ENCODE measurements at regions not wholly inside any gene's neighbourhood (a gene's known extent, or its start where the extent isn't known, plus 50 kb on each side); places are given as distances from the start of the nearest gene placed in this dataset.

GRCh38 chr3:35946854-35947515 lies 307.7 kb downstream of the ARPP21 start:
- DNase-seq (ENCODE audit: low read depth) = no peak

DNA sequence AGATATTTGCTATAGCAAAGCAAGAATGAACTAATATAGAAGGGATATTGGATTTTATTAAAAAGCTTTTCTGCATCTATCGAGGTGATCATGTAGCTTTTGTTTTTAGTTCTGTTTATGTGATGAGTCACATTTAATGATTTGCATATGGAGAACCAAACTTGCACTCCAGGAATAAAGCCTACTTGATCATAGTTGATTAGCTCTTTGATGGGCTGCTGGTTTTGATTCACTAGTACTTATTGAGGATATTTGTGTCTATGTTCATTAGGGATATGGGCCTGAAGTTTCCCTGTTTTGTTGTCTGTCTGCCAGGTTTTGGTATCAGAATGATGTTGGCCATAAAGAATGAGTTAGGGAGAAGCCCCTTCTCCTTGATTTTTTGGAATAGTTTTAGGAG lies 310.7 kb downstream of the ARPP21 start:
- no peak for DNase-seq (ENCODE audit: low read depth)

GRCh38 chr3:35954413-35954812 lies 315.1 kb downstream of the ARPP21 start:
- DNase-seq (ENCODE audit: low read depth) = no peak

DNA sequence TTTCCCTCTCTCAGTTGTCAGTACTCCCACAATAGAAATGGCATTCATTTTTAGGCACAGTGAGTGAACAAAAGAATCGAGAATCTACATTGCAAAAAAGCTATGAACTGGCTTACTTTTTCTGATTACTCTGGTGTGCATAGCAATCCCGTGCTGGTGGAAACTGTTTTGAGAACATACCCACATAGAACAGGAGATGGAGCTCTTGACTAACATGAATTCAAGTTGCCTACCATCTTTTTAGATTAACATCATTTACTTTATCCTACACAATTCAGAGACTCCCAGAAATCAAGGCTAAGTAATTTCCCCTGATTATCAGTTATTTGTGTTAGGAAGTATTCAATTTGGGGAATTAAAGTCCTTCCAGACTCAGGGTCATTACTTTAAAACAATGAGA lies 326.6 kb downstream of the ARPP21 start:
- no peak for DNase-seq (ENCODE audit: low read depth)

DNA sequence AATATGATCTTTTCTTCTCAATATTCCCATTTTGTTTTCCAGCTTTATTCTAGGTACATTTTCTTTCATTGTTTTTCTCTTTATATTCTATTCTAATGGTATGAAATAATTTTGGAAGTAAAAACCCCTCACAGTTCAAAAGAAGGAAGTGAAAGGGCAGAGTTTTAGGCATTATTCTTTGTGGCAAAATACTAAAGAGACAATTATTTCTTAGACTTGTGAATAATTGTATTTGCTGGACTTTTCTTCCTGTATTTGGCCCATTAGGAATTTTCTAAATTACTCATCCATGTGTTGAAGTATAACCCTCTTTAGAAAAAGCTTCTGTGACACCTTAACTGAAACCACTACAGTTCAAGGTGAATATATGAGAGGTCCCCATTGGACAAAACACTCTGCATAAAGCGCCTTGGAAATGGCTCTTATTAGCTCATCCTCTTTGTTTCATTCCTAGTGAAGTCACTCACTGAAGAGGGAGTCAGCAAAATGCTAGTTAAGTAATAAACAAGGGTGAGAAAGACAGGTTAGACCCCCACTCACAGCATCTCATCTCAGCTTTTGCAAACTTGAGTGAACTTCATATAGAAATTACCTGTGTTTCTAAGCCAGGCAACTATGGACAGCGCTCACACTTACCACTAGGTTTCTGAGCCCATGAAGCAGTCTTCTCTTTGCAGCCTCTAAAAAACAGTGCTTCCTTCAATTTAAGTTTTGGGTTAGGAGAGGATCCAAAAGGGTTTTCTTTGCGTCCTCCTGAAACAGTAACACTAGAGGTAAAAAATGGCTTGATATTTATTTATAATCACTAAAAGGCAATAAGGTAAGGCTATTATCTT lies 327.5 kb downstream of the ARPP21 start:
- no peak for DNase-seq (ENCODE audit: low read depth)

DNA sequence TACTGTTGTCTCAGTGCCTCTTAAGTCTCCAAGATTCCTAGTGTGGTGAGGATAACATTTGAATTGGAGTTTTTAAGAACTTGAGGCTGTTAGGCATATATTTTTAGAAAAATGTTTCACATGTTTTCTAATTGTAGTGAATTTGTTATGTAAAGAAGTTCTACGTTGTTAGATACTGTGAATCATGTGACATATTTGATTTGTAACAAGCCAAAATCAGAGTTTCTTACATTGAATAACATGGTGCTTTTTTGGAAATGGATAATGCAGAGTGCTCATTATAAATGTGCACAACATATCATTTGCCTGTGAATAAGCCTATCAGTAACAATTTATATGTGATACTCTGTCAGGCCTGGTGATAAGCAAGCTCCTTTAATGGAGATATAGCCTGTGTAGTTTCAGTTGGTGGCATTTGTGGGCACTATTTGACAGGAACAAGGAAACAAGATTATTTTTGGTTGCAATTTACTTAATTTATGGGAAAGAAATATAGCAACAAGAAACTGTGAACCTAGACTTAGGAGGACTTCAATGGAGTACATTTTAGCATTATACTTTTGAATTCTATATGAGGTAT lies 328.8 kb downstream of the ARPP21 start:
- DNase-seq (ENCODE audit: low read depth) = no peak

- DNase-seq (ENCODE audit: low read depth) = no peak
Measured at GRCh38 chr3:35969406-35969805, 330.1 kb downstream of the ARPP21 start.

DNA sequence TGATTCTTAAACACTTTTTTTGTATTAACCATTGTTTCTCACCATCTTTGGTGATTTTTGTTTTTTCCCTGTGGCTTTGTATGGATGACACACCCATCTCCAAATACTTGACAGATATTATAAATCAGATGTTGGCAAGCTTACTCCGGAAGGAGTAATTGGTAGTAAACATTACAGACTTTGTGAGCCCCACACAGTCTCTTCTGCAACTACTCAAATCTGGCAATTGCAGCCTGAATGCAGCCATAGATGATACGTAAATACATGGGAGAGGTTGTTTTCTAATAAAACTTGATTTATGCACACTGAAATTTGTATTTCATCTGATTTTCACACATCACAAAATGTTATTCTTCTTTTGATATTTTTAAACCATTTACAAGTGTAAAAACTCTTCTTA lies 331.5 kb downstream of the ARPP21 start:
- no peak for DNase-seq (ENCODE audit: low read depth)

DNA sequence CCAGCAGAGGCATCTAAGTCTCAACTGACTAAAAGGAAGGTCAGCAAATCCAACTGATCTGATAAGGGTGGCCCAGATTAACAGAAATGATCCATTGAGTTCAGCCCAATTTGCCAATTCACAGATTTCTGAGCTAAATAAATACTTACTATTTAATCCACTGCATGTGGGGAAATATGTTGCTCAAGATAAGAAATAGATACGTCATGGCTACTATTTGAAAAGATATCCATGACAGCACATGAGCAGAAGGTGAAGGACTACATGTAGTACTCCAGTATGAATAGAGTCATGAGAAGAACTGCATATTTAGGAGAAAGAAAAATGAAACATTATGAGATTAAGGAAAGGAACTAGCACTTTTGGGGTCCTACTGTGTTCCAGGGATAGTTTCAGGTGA lies 332.4 kb downstream of the ARPP21 start:
- no peak for DNase-seq (ENCODE audit: low read depth)

- no peak for DNase-seq (ENCODE audit: low read depth)
Measured at GRCh38 chr3:35974872-35975271, 335.5 kb downstream of the ARPP21 start.

GRCh38 chr3:35986161-35986560 lies 346.8 kb downstream of the ARPP21 start:
- no peak for DNase-seq (ENCODE audit: low read depth)

GRCh38 chr3:35987386-35987785 lies 348.1 kb downstream of the ARPP21 start:
- no peak for DNase-seq (ENCODE audit: low read depth)

GRCh38 chr3:35992041-35992440 lies 352.7 kb downstream of the ARPP21 start:
- DNase-seq (ENCODE audit: low read depth) = no peak

DNA sequence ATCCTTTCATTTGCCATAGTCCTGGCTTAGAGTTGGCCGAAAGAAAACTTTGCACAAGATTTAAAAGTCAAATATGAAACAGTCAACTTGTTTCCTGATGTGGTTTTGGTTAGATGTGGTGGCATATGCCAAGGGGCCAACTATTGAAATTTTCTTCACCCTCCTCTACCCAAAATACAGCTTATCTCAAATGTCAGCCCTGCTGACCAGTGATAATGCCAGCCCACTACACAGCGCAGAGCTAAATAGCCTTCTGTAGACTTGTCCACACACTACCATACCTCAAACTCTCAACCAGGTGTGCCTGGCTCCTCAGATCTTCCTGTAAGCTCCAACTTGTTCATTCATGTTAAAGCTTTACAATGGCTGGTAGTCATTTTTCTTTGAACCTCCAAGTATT lies 368.5 kb upstream of the STAC start:
- no peak for DNase-seq (ENCODE audit: low read depth)

DNA sequence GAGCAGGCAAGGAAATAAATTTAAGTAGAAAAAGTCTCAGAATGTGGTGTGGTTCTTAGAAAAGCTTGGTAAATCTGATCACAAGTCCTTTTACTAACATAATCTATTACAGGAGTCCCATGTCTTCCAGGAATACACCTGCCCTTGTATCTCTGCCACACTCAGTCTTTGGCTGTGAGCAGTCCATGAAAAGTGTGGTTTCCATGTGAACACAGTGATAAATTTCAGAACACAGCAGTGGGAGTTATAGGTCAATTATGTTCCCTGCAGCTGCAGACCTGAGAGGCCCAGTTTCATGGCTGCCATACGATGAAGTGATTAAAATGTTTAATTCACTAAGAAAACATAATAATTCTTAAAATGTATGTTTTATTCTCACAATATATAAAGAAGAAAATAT lies 366.9 kb upstream of the STAC start:
- no peak for DNase-seq (ENCODE audit: low read depth)

DNA sequence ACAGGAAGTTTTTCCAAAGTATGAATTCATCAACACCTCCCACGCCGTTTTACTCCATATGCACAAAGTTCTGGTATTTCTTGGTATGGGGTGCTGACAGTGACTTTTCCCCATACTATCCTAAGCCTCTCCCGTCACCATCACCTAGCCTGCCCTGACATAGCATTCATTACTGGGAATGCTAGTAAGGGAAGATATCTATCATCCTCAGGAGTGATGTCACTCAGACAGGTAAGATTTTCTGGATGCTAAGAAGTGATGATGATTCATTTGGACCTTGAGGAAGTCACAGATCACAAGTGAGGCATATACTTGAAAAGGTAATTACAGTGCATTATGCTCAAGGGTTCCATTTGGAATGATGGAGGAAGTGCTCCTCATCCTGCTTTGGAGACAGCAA lies 355.1 kb upstream of the STAC start:
- DNase-seq (ENCODE audit: low read depth) = no peak

- DNase-seq (ENCODE audit: low read depth) = no peak
Measured at GRCh38 chr3:36032180-36033047, 347.9 kb upstream of the STAC start.

- no peak for DNase-seq (ENCODE audit: low read depth)
Measured at GRCh38 chr3:36058404-36059030, 321.8 kb upstream of the STAC start.

GRCh38 chr3:36060950-36061349 lies 319.4 kb upstream of the STAC start:
- DNase-seq (ENCODE audit: low read depth) = no peak

DNA sequence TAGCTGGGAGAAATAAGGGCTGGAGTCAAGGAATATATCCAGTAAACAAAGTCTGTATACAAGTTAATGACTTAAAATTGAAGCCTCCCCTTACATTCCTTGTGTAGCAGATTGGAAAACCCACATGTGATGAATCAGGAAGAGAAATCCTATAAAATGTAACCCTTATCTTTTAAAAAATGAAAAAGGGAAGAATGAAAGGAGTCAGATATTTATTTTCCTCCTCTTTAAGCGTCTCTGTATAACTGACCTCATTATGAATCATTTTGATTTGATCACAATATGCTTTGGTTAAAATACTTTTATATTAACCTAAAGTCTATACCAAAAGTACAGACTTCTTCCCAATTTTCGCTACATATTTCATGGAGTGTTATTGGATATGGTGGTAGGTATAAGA lies 316.3 kb upstream of the STAC start:
- no peak for DNase-seq (ENCODE audit: low read depth)

DNA sequence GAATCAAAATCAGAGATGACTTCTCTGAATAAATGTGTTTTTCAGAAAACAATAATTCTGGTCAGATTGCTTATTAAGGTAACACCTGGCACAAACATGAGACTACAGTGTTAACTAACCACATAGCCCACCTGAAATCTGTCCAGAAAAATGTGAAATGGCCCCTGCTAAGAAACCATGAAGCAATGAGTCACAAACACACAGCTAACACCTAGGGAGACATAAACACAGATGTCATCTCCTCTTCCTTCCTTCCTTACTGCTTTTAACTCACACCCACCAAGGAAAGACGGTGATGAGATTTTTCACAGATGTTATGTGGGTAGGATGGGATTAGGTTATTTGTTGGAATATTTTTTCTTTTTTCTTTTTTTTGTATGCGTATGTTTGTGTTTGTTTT lies 315.0 kb upstream of the STAC start:
- DNase-seq (ENCODE audit: low read depth) = no peak

DNA sequence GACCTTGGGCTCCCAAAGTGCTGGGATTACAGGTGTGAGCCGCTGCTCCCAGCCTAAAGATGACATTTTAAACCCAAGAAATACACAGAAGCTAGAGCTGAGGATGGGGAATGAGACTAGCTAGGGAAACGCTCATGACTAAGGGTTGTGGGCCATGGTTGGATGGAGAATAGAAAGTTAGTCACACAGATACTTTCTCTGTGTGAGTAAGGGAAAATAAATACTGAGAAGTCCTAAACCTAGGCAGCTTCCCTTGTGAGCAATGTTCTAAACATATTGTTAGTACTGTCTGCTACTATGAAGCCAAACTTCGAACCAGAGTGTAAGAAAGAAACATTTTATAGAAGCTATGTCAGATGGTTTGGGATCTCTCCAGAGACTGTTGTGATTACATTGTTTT lies 304.8 kb upstream of the STAC start:
- DNase-seq (ENCODE audit: low read depth) = no peak
